Kidney epithelial cell (primary cell): ENCODE measurements at regions not wholly inside any gene's neighbourhood (a gene's known extent, or its start where the extent isn't known, plus 50 kb on each side); places are given as distances from the start of the nearest gene placed in this dataset.

Experiments
- DNase-seq: peaks from one replicate; pipeline ENCODE4 v3.0.0-alpha.2; 2010; ENCODE audit warnings: low read depth
- H3K27me3 ChIP-seq: 2 replicates; pipeline ENCODE4 v1.6.0; 2011; ENCODE audit warnings: low read length; ENCODE audit not compliant: control insufficient read depth, insufficient read depth
- H3K36me3 ChIP-seq: 2 replicates; pipeline ENCODE4 v1.5.1; 2011; ENCODE audit warnings: low read length; ENCODE audit not compliant: control insufficient read depth, insufficient read depth
- H3K4me3 ChIP-seq: 2 replicates; pipeline ENCODE4 v1.5.1; 2011; ENCODE audit warnings: low read depth, mild to moderate bottlenecking, control low read depth, low read length
- CTCF ChIP-seq: IDR thresholded peaks from 2 replicates; pipeline ENCODE4 v1.5.1; 2011; ENCODE audit warnings: mild to moderate bottlenecking, moderate library complexity, low read length, control low read depth, inconsistent platforms; ENCODE audit not compliant: insufficient read depth, poor library complexity, severe bottlenecking

- TF ChIP-seq CTCF: no peak
- Histone ChIP-seq H3K36me3 (no peaks in the 10 kb centered on the region), H3K4me3 (no peak overlapping the region), H3K27me3 (no peaks in the 10 kb centered on the region)
- no peak for DNase-seq
These were observed 225.1 kb downstream of the CMPK2 start for GRCh38 chr2:6640621-6641015.

GRCh38 chr2:6641956-6642355, 223.8 kb downstream of the CMPK2 start:
- H3K27me3 ChIP-seq: no peaks in the 10 kb centered on the region
- no peak overlapping the region for H3K4me3 ChIP-seq
- DNase-seq: no peak
- H3K36me3 ChIP-seq: no peaks in the 10 kb centered on the region
- TF ChIP-seq CTCF: no peak

DNA sequence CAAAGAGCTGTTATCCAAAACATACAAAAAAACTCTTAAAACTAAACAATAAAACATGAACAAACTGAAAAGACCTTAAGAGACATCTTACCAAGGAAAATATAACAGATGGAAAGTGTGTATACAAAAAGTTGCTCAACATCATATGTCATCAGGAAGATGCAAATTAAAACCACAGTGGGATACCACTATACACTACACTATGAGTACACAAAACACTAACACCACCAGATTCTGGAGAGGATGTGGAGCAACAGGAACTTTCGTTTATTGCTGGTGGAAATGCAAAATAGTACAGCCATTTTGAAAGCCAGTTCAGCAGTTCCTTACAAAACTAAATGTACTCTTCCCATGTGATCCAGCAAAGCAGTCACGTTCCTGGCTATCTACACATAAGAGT, 221.4 kb downstream of the CMPK2 start:
- H3K36me3 ChIP-seq: no peaks in the 10 kb centered on the region
- H3K27me3 ChIP-seq: no peaks in the 10 kb centered on the region
- no peak for TF ChIP-seq CTCF
- H3K4me3 ChIP-seq: no peak overlapping the region
- DNase-seq: no peak

DNA sequence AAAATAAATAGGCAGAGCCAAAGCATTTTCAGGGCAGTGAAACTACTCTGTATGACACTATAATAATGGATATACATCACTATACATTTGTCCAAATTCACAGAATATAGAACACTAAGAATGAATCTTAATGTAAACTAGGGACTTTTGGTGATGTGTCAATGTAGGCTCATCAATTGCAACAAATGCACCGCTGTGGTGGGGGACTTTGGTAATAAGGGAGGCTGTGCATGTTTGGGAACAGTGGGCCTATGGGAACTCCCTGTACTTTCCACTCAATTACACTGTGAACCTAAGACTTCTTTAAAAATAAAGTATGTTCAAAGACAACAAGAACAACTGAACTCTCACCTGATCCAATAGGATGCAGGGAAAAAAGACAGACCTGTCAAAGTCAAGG, 220.7 kb downstream of the CMPK2 start:
- H3K4me3 ChIP-seq: no peak overlapping the region
- no peak for TF ChIP-seq CTCF
- H3K36me3 ChIP-seq: no peaks in the 10 kb centered on the region
- no peak for DNase-seq
- no peaks in the 10 kb centered on the region for H3K27me3 ChIP-seq

- Histone ChIP-seq H3K27me3 (no peaks in the 10 kb centered on the region), H3K4me3 (no peak overlapping the region), H3K36me3 (no peaks in the 10 kb centered on the region)
- no peak for TF ChIP-seq CTCF
- DNase-seq: no peak
These were observed 220.0 kb downstream of the CMPK2 start for GRCh38 chr2:6645672-6646071.

GRCh38 chr2:6647046-6647445, 218.7 kb downstream of the CMPK2 start:
- H3K4me3 ChIP-seq: no peak overlapping the region

More at GRCh38 chr2:6647046-6647445, 218.7 kb downstream of the CMPK2 start:
- Histone ChIP-seq H3K27me3 (no peaks in the 10 kb centered on the region), H3K36me3 (no peaks in the 10 kb centered on the region)
- TF ChIP-seq CTCF: no peak
- no peak for DNase-seq
